Cardiac fibroblast (primary cell): ENCODE measurements at regions not wholly inside any gene's neighbourhood (a gene's known extent, or its start where the extent isn't known, plus 50 kb on each side); places are given as distances from the start of the nearest gene placed in this dataset.
"Not testable (repeated sequence)": the region's sequence is repeated elsewhere in the genome, so short reads cannot be mapped to it uniquely, and the experiment has no call there.

Experiments
- DNase-seq, 2 donors: peaks; one replicate each; pipeline versions ENCODE4 v3.0.0 to v3.0.0-alpha.2; 2010; ENCODE audit warnings: low read depth in 2 of 2
- H3K4me3 ChIP-seq, 2 donors: replicated peaks in 1 of 2; 1 replicate in 1 of 2; 2 replicates in 1 of 2; pipeline ENCODE4 v1.5.1; 2011; ENCODE audit warnings: low read depth in 2 of 2, low read length in 2 of 2, mild to moderate bottlenecking in 2 of 2, moderate library complexity in 1 of 2
- TF ChIP-seq, protein P1 (sequence below): IDR thresholded peaks from one replicate; pipeline ENCODE4 v1.5.1; 2011; ENCODE audit warnings: low read depth, mild to moderate bottlenecking, low read length, inconsistent platforms

DNA sequence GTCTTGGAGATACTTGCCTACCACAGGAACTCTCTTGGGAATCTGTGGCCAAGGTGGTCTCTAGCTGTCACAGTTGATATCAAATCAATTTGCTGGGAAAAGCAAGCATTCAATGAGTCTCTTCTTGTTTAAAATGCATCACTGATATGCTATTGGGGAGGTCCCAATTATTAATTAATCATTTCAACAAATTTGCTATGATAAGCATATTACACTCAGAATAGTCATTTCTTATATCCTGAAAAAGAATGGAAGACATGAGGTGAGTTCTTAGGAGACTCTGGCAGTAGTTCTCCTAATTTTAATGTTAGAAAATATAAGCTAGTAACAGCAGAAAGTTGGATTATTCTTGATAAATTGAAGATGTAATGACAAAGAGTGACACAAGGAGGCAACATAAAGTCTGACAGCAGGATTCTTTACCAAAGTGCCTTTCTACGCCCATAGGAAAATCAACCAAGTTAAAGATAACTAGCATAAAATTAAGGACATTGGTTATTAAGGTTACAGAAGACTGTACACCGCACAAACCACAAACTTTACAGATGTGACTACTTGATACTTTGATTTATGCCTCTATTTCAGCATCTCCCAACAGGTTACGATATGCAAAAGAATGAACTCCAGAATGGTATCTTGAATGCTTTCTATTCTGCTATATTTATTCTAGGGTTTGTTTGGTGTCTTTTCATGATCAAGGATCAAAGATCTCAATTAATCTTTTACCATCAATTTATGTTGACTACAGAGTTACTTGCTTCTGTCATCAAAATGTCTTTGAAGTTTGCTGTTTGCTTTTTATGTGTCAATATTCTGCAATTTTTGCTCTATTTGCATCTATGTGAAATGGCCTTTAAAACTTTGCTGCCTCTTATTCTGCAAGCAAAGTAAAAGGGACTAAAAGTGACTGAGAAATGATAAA, 349.6 kb upstream of the CLEC14A start:
- TF ChIP-seq, protein P1, sequence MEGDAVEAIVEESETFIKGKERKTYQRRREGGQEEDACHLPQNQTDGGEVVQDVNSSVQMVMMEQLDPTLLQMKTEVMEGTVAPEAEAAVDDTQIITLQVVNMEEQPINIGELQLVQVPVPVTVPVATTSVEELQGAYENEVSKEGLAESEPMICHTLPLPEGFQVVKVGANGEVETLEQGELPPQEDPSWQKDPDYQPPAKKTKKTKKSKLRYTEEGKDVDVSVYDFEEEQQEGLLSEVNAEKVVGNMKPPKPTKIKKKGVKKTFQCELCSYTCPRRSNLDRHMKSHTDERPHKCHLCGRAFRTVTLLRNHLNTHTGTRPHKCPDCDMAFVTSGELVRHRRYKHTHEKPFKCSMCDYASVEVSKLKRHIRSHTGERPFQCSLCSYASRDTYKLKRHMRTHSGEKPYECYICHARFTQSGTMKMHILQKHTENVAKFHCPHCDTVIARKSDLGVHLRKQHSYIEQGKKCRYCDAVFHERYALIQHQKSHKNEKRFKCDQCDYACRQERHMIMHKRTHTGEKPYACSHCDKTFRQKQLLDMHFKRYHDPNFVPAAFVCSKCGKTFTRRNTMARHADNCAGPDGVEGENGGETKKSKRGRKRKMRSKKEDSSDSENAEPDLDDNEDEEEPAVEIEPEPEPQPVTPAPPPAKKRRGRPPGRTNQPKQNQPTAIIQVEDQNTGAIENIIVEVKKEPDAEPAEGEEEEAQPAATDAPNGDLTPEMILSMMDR = no peak
- H3K4me3 ChIP-seq = no peak overlapping the region
- peak; percentile 2 to 11 for DNase-seq

DNA sequence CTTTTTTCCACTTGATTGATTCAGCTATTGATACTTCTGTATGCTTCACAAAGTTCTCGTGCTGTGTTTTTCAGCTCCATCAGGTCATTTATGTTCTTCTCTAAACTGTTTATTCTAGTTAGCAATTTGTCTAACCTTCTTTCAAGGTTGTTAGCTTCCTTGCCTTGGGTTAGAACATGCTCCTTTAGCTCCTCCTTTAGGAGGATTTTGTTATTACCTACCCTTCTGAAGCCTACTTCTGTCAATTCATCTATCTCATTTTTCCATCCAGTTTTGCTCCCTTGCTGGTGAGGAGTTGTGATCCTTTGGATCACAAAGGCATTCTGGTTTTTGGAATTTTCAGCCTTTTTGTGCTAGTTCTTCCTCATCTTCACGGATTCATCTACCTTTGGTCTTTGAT, 344.7 kb upstream of the CLEC14A start:
- peak; percentile 66 to 73 for DNase-seq
- H3K4me3 ChIP-seq = not testable (repeated sequence)
- TF ChIP-seq, protein P1 = peak; percentile 46

DNA sequence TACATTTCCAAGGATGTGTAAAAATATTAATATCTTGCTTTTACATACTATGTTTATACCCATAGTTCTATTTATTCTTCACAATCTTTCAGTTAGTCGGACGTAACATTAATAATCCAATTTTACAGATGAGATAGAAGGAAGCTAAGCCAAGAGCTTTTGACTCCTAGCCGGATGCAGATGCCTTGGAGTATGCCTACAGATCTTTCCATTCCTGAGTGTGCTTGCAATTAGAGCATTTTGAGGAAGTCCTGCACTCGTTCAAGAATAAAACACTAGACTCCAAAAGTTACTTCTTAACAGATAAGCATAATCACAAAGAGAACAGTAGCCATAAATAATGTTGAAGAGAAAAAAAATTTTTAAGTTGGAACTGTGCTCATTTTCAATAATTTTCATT, 337.6 kb upstream of the CLEC14A start:
- TF ChIP-seq, protein P1 = no peak
- no peak for DNase-seq
- H3K4me3 ChIP-seq = no peak overlapping the region

DNA sequence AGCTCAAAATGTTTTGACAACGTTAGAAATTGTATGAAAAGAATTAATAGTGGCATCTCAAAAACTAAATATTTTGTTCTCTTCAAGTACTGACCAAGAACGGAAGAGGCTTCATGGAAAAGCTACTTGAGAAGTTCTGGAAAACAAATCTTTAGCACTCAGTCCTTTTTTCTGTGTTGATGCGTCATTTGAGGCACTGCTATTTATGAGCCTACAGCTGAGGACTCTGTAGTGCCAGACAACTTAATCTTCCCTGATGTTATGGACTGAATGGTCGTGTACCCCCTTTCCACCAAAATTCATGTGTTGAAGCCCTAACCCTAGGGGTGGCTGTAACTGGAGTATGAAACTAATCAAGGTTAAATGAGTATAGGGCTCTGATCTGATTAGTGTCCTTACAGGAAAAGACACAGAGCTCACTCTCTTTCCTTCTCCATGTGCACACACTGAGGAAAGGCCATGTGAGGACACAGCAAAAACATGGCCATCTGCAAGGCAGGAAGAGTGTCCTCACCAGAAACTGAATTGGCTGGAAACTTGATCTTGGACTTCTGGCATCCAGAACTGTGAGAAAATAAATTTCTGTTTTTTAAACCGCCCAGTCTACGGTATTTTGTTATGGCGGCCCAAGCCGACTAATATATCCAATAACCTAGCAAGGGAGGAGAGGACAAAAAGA, 337.0 kb upstream of the CLEC14A start:
- no peak overlapping the region for H3K4me3 ChIP-seq
- DNase-seq = no peak
- TF ChIP-seq, protein P1 = no peak

DNA sequence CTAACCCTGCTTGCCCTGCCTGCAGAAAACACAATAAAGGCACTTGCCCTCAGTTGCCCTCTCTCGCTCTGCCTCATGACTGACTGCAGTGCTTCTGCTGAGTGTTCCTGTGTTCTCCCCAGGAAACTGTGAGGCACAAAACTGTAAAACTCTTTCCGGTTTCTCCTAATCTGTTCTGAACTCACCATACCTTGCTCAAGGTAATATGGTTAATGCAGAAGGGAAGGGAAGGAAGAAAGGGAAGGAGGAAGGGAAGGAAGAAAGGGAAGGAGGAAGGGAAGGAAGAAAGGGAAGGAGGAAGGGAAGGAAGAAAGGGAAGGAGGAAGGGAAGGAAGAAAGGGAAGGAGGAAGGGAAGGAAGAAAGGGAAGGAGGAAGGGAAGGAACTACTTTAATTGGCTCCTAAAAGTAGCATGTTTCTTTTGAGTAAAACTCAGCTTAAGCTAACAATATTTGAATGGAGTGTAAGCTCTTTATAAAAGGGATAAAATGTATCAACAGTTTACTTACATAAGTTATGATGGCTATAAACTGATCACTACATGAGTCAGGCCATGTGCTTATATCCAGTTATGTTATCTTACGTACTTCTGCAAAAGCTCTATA, 334.0 kb upstream of the CLEC14A start:
- TF ChIP-seq, protein P1 = no peak
- no peak overlapping the region for H3K4me3 ChIP-seq
- no peak for DNase-seq

DNA sequence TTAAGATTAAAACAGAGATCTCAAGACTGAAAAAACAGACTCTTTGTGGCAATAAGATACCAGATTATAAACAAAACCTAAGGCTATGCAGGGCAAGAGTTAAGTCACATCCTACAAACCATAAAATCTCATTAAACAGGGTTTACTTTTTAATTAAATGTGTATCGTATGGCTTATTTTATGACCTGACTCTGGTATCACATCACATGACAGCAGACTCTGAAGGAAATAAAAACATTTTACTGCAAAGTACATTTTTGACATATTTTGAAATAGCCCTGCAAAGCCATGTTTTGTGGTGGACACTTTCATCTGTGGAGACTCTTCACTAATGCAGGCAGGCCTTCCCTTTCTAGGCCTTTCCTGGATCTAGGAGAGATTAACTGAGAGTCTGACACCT, 327.6 kb upstream of the CLEC14A start:
- DNase-seq = no peak

More for the DNA sequence above, 327.6 kb upstream of the CLEC14A start:
- TF ChIP-seq, protein P1 = no peak
- H3K4me3 ChIP-seq = no peak overlapping the region
